Neural crest cell (in vitro differentiated cells): ENCODE measurements at regions not wholly inside any gene's neighbourhood (a gene's known extent, or its start where the extent isn't known, plus 50 kb on each side); places are given as distances from the start of the nearest gene placed in this dataset.

Experiments
- DNase-seq: peaks from one replicate; pipeline ENCODE4 v3.0.0; 2021; ENCODE audit warnings: low read depth, mixed read lengths, low spot score
- H3K27ac Mint-ChIP-seq: one replicate; pipeline ENCODE4 v1.8.0; 2021; ENCODE audit warnings: mild to moderate bottlenecking, mixed read lengths; ENCODE audit not compliant: unreplicated experiment
- H3K27me3 Mint-ChIP-seq: 2 replicates; pipeline ENCODE4 v1.8.0; 2021; ENCODE audit warnings: low read depth, mild to moderate bottlenecking, mixed read lengths
- H3K36me3 Mint-ChIP-seq: 2 replicates; pipeline ENCODE4 v1.8.0; 2021; ENCODE audit warnings: low read depth, mild to moderate bottlenecking, mixed read lengths
- H3K4me1 Mint-ChIP-seq: 2 replicates; pipeline ENCODE4 v1.8.0; 2021; ENCODE audit warnings: mixed read lengths
- H3K4me3 Mint-ChIP-seq: one replicate; pipeline ENCODE4 v1.8.0; 2021; ENCODE audit warnings: mild to moderate bottlenecking, mixed read lengths
- H3K9me3 Mint-ChIP-seq: 2 replicates; pipeline ENCODE4 v1.8.0; 2021; ENCODE audit warnings: mixed read lengths
- TF ChIP-seq, protein P1 (sequence below): fragments of 200-600 bp; sonication (generic); conservative IDR thresholded peaks from 2 replicates; pipeline ENCODE4 v1.5.0; 2021; ENCODE audit warnings: antibody characterized with exemption, mild to moderate bottlenecking

DNA sequence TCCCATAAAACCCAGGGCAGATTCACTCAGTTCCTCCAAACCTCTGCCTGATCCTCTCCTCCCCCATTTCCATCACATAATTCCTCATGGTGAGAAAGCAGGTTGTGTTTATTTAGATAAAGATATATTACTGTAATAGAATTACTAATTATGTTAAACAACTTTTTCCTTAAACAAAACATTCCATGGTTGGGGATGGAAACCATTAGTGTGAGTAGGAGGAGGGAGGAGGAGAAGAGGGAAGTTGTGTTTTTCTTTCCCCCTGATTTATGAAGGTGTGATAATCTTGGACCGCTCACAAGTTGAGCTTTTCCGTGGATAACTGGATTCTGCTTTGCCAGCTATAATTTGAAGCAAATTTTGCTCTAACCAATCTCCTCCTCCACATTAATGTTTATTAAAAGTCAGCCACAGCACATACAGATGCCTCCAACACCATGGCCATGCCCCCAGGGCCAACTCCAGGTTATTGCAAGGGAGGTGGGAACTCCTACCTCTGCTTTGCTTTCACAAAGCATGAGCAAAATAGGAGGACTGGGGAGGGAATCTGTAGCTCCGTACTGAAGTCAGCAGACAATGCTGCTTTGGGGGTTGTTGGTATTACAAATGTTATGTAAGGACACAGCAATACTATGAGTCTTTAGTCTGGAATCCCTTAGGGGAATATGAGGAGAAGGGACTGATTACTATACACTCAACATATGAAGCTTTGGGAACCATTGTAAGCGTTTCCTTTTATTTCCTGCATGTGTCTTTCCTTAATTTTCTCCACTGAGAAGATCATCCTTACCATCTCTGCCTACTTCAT is 542.0 kb downstream of the DHX35 start:
- DNase-seq, result no peak
- Mint-ChIP-seq H3K4me1 (no peaks in the 10 kb centered on the region), H3K27ac (peak overlapping the region; percentile 9), H3K36me3 (no peaks in the 10 kb centered on the region), H3K27me3 (no peaks in the 10 kb centered on the region), H3K9me3 (no peaks in the 10 kb centered on the region), H3K4me3 (no peak overlapping the region)
- TF ChIP-seq, protein P1, sequence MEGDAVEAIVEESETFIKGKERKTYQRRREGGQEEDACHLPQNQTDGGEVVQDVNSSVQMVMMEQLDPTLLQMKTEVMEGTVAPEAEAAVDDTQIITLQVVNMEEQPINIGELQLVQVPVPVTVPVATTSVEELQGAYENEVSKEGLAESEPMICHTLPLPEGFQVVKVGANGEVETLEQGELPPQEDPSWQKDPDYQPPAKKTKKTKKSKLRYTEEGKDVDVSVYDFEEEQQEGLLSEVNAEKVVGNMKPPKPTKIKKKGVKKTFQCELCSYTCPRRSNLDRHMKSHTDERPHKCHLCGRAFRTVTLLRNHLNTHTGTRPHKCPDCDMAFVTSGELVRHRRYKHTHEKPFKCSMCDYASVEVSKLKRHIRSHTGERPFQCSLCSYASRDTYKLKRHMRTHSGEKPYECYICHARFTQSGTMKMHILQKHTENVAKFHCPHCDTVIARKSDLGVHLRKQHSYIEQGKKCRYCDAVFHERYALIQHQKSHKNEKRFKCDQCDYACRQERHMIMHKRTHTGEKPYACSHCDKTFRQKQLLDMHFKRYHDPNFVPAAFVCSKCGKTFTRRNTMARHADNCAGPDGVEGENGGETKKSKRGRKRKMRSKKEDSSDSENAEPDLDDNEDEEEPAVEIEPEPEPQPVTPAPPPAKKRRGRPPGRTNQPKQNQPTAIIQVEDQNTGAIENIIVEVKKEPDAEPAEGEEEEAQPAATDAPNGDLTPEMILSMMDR, result no peak

- Mint-ChIP-seq H3K27ac (no peak overlapping the region), H3K36me3 (peaks cover 7% of the 10 kb centered on the region), H3K4me3 (no peak overlapping the region), H3K9me3 (peaks cover 12% of the 10 kb centered on the region), H3K4me1 (peaks cover 17% of the 10 kb centered on the region), H3K27me3 (peaks cover 2% of the 10 kb centered on the region)
- TF ChIP-seq, protein P1, result no peak
- no peak for DNase-seq
Measured at GRCh38 chr20:39492223-39492797, 530.2 kb downstream of the DHX35 start.

GRCh38 chr20:39491711-39492110 is 529.6 kb downstream of the DHX35 start:
- Mint-ChIP-seq H3K27ac (no peak overlapping the region), H3K9me3 (peaks cover 9% of the 10 kb centered on the region), H3K4me3 (no peak overlapping the region), H3K36me3 (peaks cover 7% of the 10 kb centered on the region), H3K4me1 (peaks cover 17% of the 10 kb centered on the region), H3K27me3 (peaks cover 2% of the 10 kb centered on the region)
- DNase-seq, result no peak
- TF ChIP-seq, protein P1, result no peak

DNA sequence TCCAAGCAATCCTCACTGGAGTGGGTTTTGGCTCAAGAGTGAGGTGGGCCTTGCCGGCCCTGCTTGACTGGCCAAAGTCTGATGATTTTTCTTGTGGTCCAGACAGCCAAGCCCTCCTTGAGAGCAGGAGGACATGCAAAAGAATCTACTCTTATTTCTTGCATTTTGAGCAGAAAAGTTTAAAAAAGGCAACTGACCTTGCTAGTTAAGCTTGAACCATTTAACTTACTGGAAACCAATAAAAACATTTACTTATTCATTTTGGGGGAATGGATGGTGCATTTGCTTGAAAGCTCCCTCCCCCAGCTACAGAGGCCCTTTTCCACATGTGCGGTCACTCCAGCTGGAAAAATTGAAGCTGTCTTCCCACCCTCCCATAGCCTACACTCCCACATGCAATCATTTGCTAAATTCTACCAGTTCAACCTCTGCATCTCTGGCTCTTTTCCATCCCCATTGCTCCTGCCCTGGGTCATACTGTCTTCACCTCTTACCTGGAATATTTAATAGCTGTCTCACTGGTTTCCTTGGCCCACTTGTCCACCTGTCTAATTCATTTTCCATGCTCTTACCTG is 527.9 kb downstream of the DHX35 start:
- H3K4me1 Mint-ChIP-seq, result peaks cover 20% of the 10 kb centered on the region
- DNase-seq, result no peak
- peaks cover 6% of the 10 kb centered on the region for H3K9me3 Mint-ChIP-seq
- no peak overlapping the region for H3K27ac Mint-ChIP-seq
- no peak overlapping the region for H3K4me3 Mint-ChIP-seq
- H3K27me3 Mint-ChIP-seq, result peaks cover 2% of the 10 kb centered on the region
- peaks cover 6% of the 10 kb centered on the region for H3K36me3 Mint-ChIP-seq
- TF ChIP-seq, protein P1, result no peak

DNA sequence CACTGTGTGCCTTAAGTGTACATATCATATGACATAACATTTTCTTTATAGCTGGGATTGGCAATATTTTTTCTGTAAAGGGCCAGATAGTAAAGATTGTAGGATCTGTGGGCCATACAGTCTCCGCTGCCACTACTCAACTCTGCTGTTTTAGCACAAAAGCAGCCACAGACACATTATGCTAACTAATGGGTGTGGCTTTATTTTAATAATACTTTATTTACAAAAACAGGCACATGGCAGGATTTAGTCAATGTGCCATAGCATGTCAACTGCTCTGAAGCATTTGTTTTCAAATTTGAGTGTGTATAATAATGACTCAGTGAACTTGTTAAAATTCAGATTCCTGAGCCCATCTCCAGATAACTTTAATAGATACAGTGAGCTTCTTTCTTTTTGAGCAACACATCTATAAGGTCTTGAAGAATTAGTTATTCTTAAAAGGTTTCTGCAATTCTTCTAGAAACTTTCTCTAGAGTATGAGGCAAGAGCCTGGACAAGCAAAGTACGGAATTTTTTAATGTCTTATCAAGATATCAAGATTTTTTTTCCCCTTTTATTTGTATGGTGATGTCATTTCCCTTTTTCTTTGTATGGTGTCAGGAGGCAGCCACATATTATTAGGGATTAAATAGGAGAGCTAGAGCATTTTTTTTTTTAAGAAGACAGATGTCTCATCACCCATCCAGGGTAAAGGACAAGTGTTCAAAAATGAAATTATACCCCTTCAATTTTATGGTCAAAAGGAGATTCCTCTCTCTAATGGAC is 518.3 kb downstream of the DHX35 start:
- no peaks in the 10 kb centered on the region for H3K36me3 Mint-ChIP-seq
- TF ChIP-seq, protein P1, result no peak
- H3K27me3 Mint-ChIP-seq, result peaks cover 4% of the 10 kb centered on the region
- no peak overlapping the region for H3K4me3 Mint-ChIP-seq
- DNase-seq, result no peak
- no peak overlapping the region for H3K27ac Mint-ChIP-seq
- H3K4me1 Mint-ChIP-seq, result no peaks in the 10 kb centered on the region
- no peaks in the 10 kb centered on the region for H3K9me3 Mint-ChIP-seq
